ENCODE measurements at regions not wholly inside any gene's neighbourhood (a gene's known extent, or its start where the extent isn't known, plus 50 kb on each side); places are given as distances from the start of the nearest gene placed in this dataset.

- H3K4me3 Mint-ChIP-seq, result no peak overlapping the region
- intact Hi-C loops (cut with micrococcal nuclease), result no loop called here
- no peak overlapping the region for H3K27ac Mint-ChIP-seq
- TF ChIP-seq CTCF (IDR thresholded peaks at IDR 0.05), result no peak
- CTCF ChIA-PET, result no interaction called here
- H3K9me3 Mint-ChIP-seq, result no peaks in the 10 kb centered on the region
- POLR2A ChIA-PET, result no interaction called here
- DNase-seq (no peak), ATAC-seq (ENCODE audit: low read depth) (no peak)
- no peaks in the 10 kb centered on the region for H3K36me3 Mint-ChIP-seq (ENCODE audit: low read depth)
- no peaks in the 10 kb centered on the region for H3K27me3 Mint-ChIP-seq
- H3K4me1 Mint-ChIP-seq, result no peaks in the 10 kb centered on the region
These were observed 343.9 kb upstream of the ACVR2A start for GRCh38 chr2:147500819-147501395.

GRCh38 chr2:147500229-147500628, 344.6 kb upstream of the ACVR2A start:
- no peak overlapping the region for H3K4me3 Mint-ChIP-seq
- CTCF ChIA-PET, result no interaction called here
- H3K27me3 Mint-ChIP-seq, result no peaks in the 10 kb centered on the region
- intact Hi-C loops (cut with micrococcal nuclease), result no loop called here
- H3K27ac Mint-ChIP-seq, result no peak overlapping the region
- H3K36me3 Mint-ChIP-seq (ENCODE audit: low read depth), result no peaks in the 10 kb centered on the region
- no peaks in the 10 kb centered on the region for H3K4me1 Mint-ChIP-seq
- ATAC-seq (ENCODE audit: low read depth) (no peak), DNase-seq (no peak)
- POLR2A ChIA-PET, result no interaction called here
- H3K9me3 Mint-ChIP-seq, result no peaks in the 10 kb centered on the region
- TF ChIP-seq CTCF (IDR thresholded peaks at IDR 0.05), result no peak

GRCh38 chr2:147499785-147500184, 345.0 kb upstream of the ACVR2A start:
- POLR2A ChIA-PET, result no interaction called here
- intact Hi-C loops (cut with micrococcal nuclease), result no loop called here
- Mint-ChIP-seq H3K27ac (no peak overlapping the region), H3K4me3 (no peak overlapping the region), H3K27me3 (no peaks in the 10 kb centered on the region), H3K9me3 (no peaks in the 10 kb centered on the region), H3K36me3 (ENCODE audit: low read depth) (no peaks in the 10 kb centered on the region), H3K4me1 (no peaks in the 10 kb centered on the region)
- TF ChIP-seq CTCF (IDR thresholded peaks at IDR 0.05), result no peak
- ATAC-seq (ENCODE audit: low read depth), result no peak
- CTCF ChIA-PET, result no interaction called here
- DNase-seq, result no peak

- H3K27me3 Mint-ChIP-seq, result no peaks in the 10 kb centered on the region
- no peak for DNase-seq
- H3K36me3 Mint-ChIP-seq (ENCODE audit: low read depth), result no peaks in the 10 kb centered on the region
- H3K9me3 Mint-ChIP-seq, result no peaks in the 10 kb centered on the region
- POLR2A ChIA-PET, result no interaction called here
- CTCF ChIA-PET, result no interaction called here
- H3K4me1 Mint-ChIP-seq, result no peaks in the 10 kb centered on the region
- ATAC-seq (ENCODE audit: low read depth), result no peak
- intact Hi-C loops (cut with micrococcal nuclease), result no loop called here
- H3K4me3 Mint-ChIP-seq, result no peak overlapping the region
- no peak overlapping the region for H3K27ac Mint-ChIP-seq
- no peak for TF ChIP-seq CTCF (IDR thresholded peaks at IDR 0.05)
These were observed 349.1 kb upstream of the ACVR2A start for GRCh38 chr2:147495734-147496133.

GRCh38 chr2:147492471-147492870, 352.4 kb upstream of the ACVR2A start:
- Mint-ChIP-seq H3K36me3 (ENCODE audit: low read depth) (no peaks in the 10 kb centered on the region), H3K4me1 (no peaks in the 10 kb centered on the region), H3K4me3 (no peak overlapping the region), H3K27ac (no peak overlapping the region), H3K9me3 (no peaks in the 10 kb centered on the region), H3K27me3 (peaks cover 2% of the 10 kb centered on the region)
- DNase-seq, result no peak
- no peak for TF ChIP-seq CTCF (IDR thresholded peaks at IDR 0.05)
- intact Hi-C loops (cut with micrococcal nuclease), result no loop called here
- POLR2A ChIA-PET, result no interaction called here
- CTCF ChIA-PET, result no interaction called here
- no peak for ATAC-seq (ENCODE audit: low read depth)
